CD8-positive, alpha-beta memory T cell (primary cell): ENCODE measurements at regions not wholly inside any gene's neighbourhood (a gene's known extent, or its start where the extent isn't known, plus 50 kb on each side); places are given as distances from the start of the nearest gene placed in this dataset.
"Not testable (repeated sequence)": the region's sequence is repeated elsewhere in the genome, so short reads cannot be mapped to it uniquely, and the experiment has no call there.

ENCODE experiments used
- CTCF ChIA-PET: fragments of 350-600 bp; sonication (Branson Sonifier 250); formaldehyde crosslinking; loops from one replicate; lab custom pipeline; 2021; ENCODE audit warnings: antibody characterized with exemption; lab: Charles Lee
- POLR2A ChIA-PET: fragments of 350-600 bp; sonication (Branson Sonifier 250); formaldehyde crosslinking; loops from one replicate; lab custom pipeline; 2021; ENCODE audit warnings: antibody characterized with exemption; lab: Charles Lee
- DNase-seq, 5 donors: peaks; one replicate each; pipeline versions ENCODE4 v3.0.0 to v3.0.0-alpha.2; 2020 to 2022; ENCODE audit warnings: mixed read lengths in 1 of 5
- H3K27ac ChIP-seq: one replicate; pipeline ENCODE4 v1.7.0; 2013; ENCODE audit warnings: low read depth, mild to moderate bottlenecking, low read length, moderate library complexity
- H3K27me3 ChIP-seq: 2 replicates; pipeline ENCODE4 v1.7.0; 2013; ENCODE audit warnings: low read length, mild to moderate bottlenecking; ENCODE audit not compliant: insufficient read depth, poor library complexity, severe bottlenecking
- H3K36me3 ChIP-seq: 2 replicates; pipeline ENCODE4 v1.7.0; 2013; ENCODE audit warnings: mild to moderate bottlenecking, low read length, moderate library complexity; ENCODE audit not compliant: insufficient read depth
- H3K4me1 ChIP-seq: 2 replicates; pipeline ENCODE4 v1.7.0; 2013; ENCODE audit warnings: mild to moderate bottlenecking, low read length, moderate library complexity; ENCODE audit not compliant: insufficient read depth
- H3K4me3 ChIP-seq: 2 replicates; pipeline ENCODE4 v1.7.0; 2013; ENCODE audit warnings: mild to moderate bottlenecking, low read length
- H3K9me3 ChIP-seq: 2 replicates; pipeline ENCODE4 v1.7.0; 2013; ENCODE audit warnings: mild to moderate bottlenecking, low read length
- H3K27ac Mint-ChIP-seq, 8 donors: one replicate each; pipeline ENCODE4 v1.8.0; 2020 to 2021; ENCODE audit warnings: mixed read lengths in 8 of 8, mild to moderate bottlenecking in 6 of 8, inconsistent platforms in 3 of 8, moderate library complexity in 3 of 8
- H3K27me3 Mint-ChIP-seq, 2 donors: one replicate each; pipeline ENCODE4 v1.8.0; 2020 to 2021; ENCODE audit warnings: mixed read lengths in 2 of 2, mild to moderate bottlenecking in 1 of 2, moderate library complexity in 1 of 2
- H3K36me3 Mint-ChIP-seq, 3 donors: one replicate each; pipeline ENCODE4 v1.8.0; 2020 to 2021; ENCODE audit warnings: mixed read lengths in 3 of 3, inconsistent platforms in 1 of 3, mild to moderate bottlenecking in 1 of 3
- H3K4me1 Mint-ChIP-seq, 3 donors: one replicate each; pipeline ENCODE4 v1.8.0; 2020 to 2021; ENCODE audit warnings: mixed read lengths in 3 of 3, inconsistent platforms in 1 of 3, mild to moderate bottlenecking in 1 of 3
- H3K4me3 Mint-ChIP-seq, 7 donors: one replicate each; pipeline ENCODE4 v1.8.0; 2020 to 2021; ENCODE audit warnings: mixed read lengths in 7 of 7, mild to moderate bottlenecking in 6 of 7, moderate library complexity in 4 of 7, inconsistent platforms in 2 of 7
- H3K9me3 Mint-ChIP-seq, 5 donors: one replicate each; pipeline ENCODE4 v1.8.0; 2020 to 2022; ENCODE audit warnings: mixed read lengths in 5 of 5, mild to moderate bottlenecking in 3 of 5, moderate library complexity in 2 of 5, inconsistent platforms in 1 of 5

DNA sequence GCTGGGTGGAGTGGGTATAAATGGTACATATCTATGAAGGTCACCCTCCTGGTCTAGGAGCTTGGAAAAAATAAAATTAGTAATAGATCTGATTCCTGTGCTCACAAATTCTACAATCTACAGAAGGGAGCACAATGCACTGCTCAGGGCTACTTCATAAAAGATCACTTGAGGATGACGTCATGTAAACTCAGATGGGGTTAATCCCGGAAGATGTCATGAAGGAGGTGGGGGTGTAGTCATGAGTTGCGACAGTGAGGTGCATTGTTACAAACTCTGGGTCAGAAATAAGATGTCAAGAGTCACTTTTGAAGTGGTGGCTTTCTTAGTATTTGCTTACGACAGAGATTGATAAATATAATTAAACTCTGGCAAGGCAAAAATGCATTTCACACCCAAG lies 68.2 kb downstream of the LHX9 start:
- no peaks in the 10 kb centered on the region for H3K36me3 Mint-ChIP-seq
- H3K4me3 ChIP-seq: no peak overlapping the region

DNA sequence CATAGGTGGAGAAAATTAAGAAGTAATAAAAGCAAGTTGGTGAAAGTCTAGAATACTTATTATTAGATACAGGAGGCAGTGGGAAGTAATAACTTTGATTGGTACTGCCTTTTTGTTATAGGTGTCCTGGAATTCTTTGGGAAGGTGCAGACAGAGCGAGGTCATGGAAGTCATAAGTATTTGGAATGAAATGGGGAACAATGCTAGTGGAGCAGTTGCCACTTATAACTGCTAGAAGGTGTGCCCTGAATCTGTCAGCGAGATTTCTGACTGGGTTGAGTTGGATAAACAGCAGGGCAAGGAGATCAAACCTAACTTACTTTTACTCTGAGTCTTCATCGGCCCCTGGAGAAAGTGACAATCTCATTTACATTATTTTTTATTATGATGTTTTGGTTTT lies 69.6 kb downstream of the LHX9 start:
- H3K9me3 ChIP-seq: no peaks in the 10 kb centered on the region
- Mint-ChIP-seq H3K4me1 (peaks cover 2 to 8% (median 2%) of the 10 kb centered on the region in 3 donors), H3K36me3 (no peaks in the 10 kb centered on the region)

More for the DNA sequence above, 68.2 kb downstream of the LHX9 start:
- Histone ChIP-seq H3K9me3 (no peaks in the 10 kb centered on the region), H3K27me3 (no peaks in the 10 kb centered on the region), H3K36me3 (no peaks in the 10 kb centered on the region), H3K27ac (no peak overlapping the region), H3K4me1 (no peaks in the 10 kb centered on the region)
- H3K9me3 Mint-ChIP-seq: no peaks in the 10 kb centered on the region
- DNase-seq: no peak
- ChIA-PET POLR2A (no interaction called here), CTCF (no interaction called here)
- no peak overlapping the region for H3K4me3 Mint-ChIP-seq
- no peak overlapping the region for H3K27ac Mint-ChIP-seq
- peaks cover 2 to 8% (median 2%) of the 10 kb centered on the region in 3 donors for H3K4me1 Mint-ChIP-seq
- peaks cover 4 to 33% of the 10 kb centered on the region in 2 donors for H3K27me3 Mint-ChIP-seq

DNA sequence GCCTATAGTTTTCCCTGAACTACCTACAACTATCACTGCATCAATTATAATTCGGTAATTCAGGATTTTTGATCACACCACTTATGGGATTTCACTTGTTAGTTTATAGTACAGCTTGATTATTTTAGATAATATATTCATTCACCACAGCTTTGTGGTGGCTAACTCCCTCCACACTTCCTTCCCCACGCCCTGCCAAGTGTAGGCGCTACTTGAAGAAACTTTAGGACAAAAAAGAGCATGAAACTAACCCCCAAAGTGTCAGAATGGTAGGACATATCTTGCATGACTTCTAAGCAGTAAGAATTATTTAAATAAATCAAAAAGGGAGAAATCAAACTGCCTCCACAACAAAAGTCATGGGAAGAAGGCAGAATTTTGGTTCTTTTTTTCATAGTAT lies 70.1 kb downstream of the LHX9 start:
- H3K4me1 Mint-ChIP-seq: peaks cover 2 to 8% (median 2%) of the 10 kb centered on the region in 3 donors
- no peaks in the 10 kb centered on the region for H3K36me3 Mint-ChIP-seq
- Histone ChIP-seq H3K9me3 (no peaks in the 10 kb centered on the region), H3K4me1 (no peaks in the 10 kb centered on the region), H3K27me3 (no peaks in the 10 kb centered on the region), H3K27ac (no peak overlapping the region), H3K4me3 (no peak overlapping the region), H3K36me3 (no peaks in the 10 kb centered on the region)
- POLR2A ChIA-PET: no interaction called here
- peaks cover 7 to 22% of the 10 kb centered on the region in 2 donors for H3K27me3 Mint-ChIP-seq
- H3K4me3 Mint-ChIP-seq: no peak overlapping the region
- H3K9me3 Mint-ChIP-seq: no peaks in the 10 kb centered on the region
- no peak for DNase-seq
- H3K27ac Mint-ChIP-seq: no peak overlapping the region
- CTCF ChIA-PET: no interaction called here

More for the DNA sequence above, 69.6 kb downstream of the LHX9 start:
- no peak for DNase-seq
- ChIA-PET CTCF (no interaction called here), POLR2A (no interaction called here)
- H3K4me3 Mint-ChIP-seq: no peak overlapping the region
- Histone ChIP-seq H3K4me1 (no peaks in the 10 kb centered on the region), H3K36me3 (no peaks in the 10 kb centered on the region), H3K27me3 (no peaks in the 10 kb centered on the region), H3K27ac (no peak overlapping the region), H3K4me3 (no peak overlapping the region)
- no peak overlapping the region for H3K27ac Mint-ChIP-seq
- no peaks in the 10 kb centered on the region for H3K9me3 Mint-ChIP-seq
- peaks cover 7 to 27% of the 10 kb centered on the region in 2 donors for H3K27me3 Mint-ChIP-seq

DNA sequence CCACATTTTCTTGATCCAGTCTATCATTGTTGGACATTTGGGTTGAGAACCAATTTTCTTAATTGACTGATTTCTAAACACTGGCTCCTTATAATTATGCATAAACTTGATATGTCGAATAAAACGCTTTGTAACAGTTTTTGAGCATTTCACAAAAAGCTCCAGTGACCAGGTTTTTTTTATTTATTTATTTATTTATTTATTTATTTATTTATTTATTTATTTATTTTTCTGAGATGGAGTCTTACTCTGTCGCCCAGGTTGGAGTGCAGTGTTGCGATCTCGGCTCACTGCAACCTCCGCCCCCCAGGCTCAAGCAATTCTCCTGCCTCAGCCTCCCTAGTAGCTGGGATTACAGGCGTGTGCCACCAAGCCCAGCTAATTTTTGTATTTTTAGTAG lies 71.4 kb downstream of the LHX9 start:
- CTCF ChIA-PET, DNase-seq, H3K36me3 ChIP-seq, H3K4me1 ChIP-seq, H3K27ac Mint-ChIP-seq, POLR2A ChIA-PET, H3K27ac ChIP-seq, H3K27me3 ChIP-seq, H3K4me1 Mint-ChIP-seq, H3K4me3 ChIP-seq, H3K4me3 Mint-ChIP-seq, H3K9me3 ChIP-seq, H3K36me3 Mint-ChIP-seq, H3K9me3 Mint-ChIP-seq: not testable (repeated sequence)
- H3K27me3 Mint-ChIP-seq: peaks cover 3 to 14% of the 10 kb centered on the region in 2 donors

DNA sequence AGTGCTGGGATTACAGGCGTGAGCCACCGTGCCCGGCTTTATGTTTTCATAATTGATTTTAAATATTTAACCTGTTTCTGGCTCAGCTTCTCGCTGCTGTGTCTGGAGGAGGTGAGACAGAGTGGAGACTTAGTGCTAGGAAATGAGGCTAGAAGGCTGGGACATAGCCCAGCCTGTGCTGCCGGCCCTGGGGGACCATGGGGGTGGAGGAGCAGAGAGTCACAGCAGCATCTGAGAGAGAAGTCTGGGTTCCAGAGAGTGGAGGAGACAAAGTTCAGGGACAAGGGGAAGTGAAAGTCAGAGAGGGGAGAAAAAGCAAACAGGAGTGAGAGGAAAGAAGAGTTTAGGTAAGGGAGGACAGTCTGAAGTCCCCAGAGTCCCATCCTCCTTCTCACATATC lies 71.9 kb downstream of the LHX9 start:
- CTCF ChIA-PET: no interaction called here

GRCh38 chr1:197991594-197991993 lies 74.4 kb downstream of the LHX9 start:
- H3K4me1 ChIP-seq: no peaks in the 10 kb centered on the region
- DNase-seq: no peak
- no peak overlapping the region for H3K27ac ChIP-seq
- H3K4me3 Mint-ChIP-seq: no peak overlapping the region
- peaks cover 2 to 8% (median 2%) of the 10 kb centered on the region in 3 donors for H3K4me1 Mint-ChIP-seq
- no peaks in the 10 kb centered on the region for H3K36me3 ChIP-seq
- POLR2A ChIA-PET: no interaction called here
- H3K9me3 ChIP-seq: no peaks in the 10 kb centered on the region
- no peak overlapping the region for H3K4me3 ChIP-seq
- H3K9me3 Mint-ChIP-seq: no peaks in the 10 kb centered on the region
- no peaks in the 10 kb centered on the region for H3K27me3 ChIP-seq
- no peak overlapping the region for H3K27ac Mint-ChIP-seq
- no peaks in the 10 kb centered on the region for H3K36me3 Mint-ChIP-seq
- H3K27me3 Mint-ChIP-seq: peaks cover 9 to 11% of the 10 kb centered on the region in 2 donors
- CTCF ChIA-PET: no interaction called here

More for the DNA sequence above, 71.9 kb downstream of the LHX9 start:
- H3K4me1 Mint-ChIP-seq: peaks cover 2 to 8% (median 2%) of the 10 kb centered on the region in 3 donors
- H3K4me3 Mint-ChIP-seq: no peak overlapping the region
- H3K27me3 Mint-ChIP-seq: peaks cover 3 to 9% of the 10 kb centered on the region in 2 donors
- DNase-seq: no peak
- H3K27ac Mint-ChIP-seq: no peak overlapping the region
- POLR2A ChIA-PET: no interaction called here
- H3K9me3 ChIP-seq: no peaks in the 10 kb centered on the region
- no peaks in the 10 kb centered on the region for H3K4me1 ChIP-seq
- H3K9me3 Mint-ChIP-seq: no peaks in the 10 kb centered on the region
- no peaks in the 10 kb centered on the region for H3K36me3 ChIP-seq
- no peaks in the 10 kb centered on the region for H3K36me3 Mint-ChIP-seq
- H3K4me3 ChIP-seq: no peak overlapping the region
- no peaks in the 10 kb centered on the region for H3K27me3 ChIP-seq
- H3K27ac ChIP-seq: no peak overlapping the region

DNA sequence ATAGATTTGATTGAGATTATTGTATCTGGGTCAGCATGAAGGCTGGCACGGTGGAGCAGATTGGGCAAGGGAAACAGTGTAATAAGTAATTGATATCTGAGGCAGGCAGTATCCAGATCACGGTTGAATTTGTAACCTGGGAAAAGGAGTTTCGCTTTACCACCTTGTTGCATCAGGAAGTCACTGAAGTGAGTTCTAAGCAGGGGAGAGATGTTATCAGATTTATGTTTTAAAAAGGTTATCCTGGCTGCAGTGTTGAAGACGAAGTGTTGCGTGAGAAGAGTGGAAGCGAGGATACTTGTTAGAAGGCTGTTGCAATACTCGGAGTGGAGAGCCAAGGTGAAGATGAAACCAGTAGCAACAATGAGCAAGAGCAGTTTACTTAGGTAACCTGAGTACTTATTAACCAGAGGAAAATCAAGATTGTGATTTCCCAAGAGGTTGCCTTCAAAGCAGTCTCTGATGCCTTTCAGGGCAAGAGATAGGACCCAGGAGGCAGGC lies 77.8 kb downstream of the LHX9 start:
- no peaks in the 10 kb centered on the region for H3K9me3 Mint-ChIP-seq
- H3K27me3 ChIP-seq: no peaks in the 10 kb centered on the region
- no peak overlapping the region for H3K4me3 ChIP-seq
- DNase-seq: no peak
- H3K4me1 Mint-ChIP-seq: no peaks in the 10 kb centered on the region
- no peak overlapping the region for H3K4me3 Mint-ChIP-seq
- no peaks in the 10 kb centered on the region for H3K4me1 ChIP-seq
- H3K9me3 ChIP-seq: no peaks in the 10 kb centered on the region
- no peak overlapping the region for H3K27ac Mint-ChIP-seq
- CTCF ChIA-PET: no interaction called here
- POLR2A ChIA-PET: no interaction called here
- H3K27ac ChIP-seq: no peak overlapping the region
- H3K36me3 Mint-ChIP-seq: no peaks in the 10 kb centered on the region
- H3K27me3 Mint-ChIP-seq: peaks cover 15 to 21% of the 10 kb centered on the region in 2 donors
- H3K36me3 ChIP-seq: no peaks in the 10 kb centered on the region

GRCh38 chr1:197995408-197996258 lies 78.5 kb downstream of the LHX9 start:
- Histone ChIP-seq H3K36me3 (no peaks in the 10 kb centered on the region), H3K27me3 (no peaks in the 10 kb centered on the region), H3K4me1 (no peaks in the 10 kb centered on the region), H3K4me3 (no peak overlapping the region), H3K27ac (no peak overlapping the region), H3K9me3 (no peaks in the 10 kb centered on the region)
- Mint-ChIP-seq H3K4me3 (no peak overlapping the region), H3K27ac (no peak overlapping the region), H3K27me3 (peaks cover 15 to 21% of the 10 kb centered on the region in 2 donors), H3K9me3 (no peaks in the 10 kb centered on the region), H3K36me3 (no peaks in the 10 kb centered on the region), H3K4me1 (no peaks in the 10 kb centered on the region)
- CTCF ChIA-PET: no interaction called here
- no peak for DNase-seq
- POLR2A ChIA-PET: no interaction called here
